ENCODE measurements at regions not wholly inside any gene's neighbourhood (a gene's known extent, or its start where the extent isn't known, plus 50 kb on each side); places are given as distances from the start of the nearest gene placed in this dataset.

GRCh38 chr18:55739488-55739887, 151.5 kb upstream of the TCF4 start:
- TF ChIP-seq CTCF (IDR thresholded peaks at IDR 0.05) (no peak), POLR2AphosphoS5 (IDR thresholded peaks at IDR 0.05) (no peak), POLR2A (IDR thresholded peaks at IDR 0.05) (no peak)
